Lung (tissue), 11 donors: ENCODE measurements at regions not wholly inside any gene's neighbourhood (a gene's known extent, or its start where the extent isn't known, plus 50 kb on each side); places are given as distances from the start of the nearest gene placed in this dataset.

Experiments
- ATAC-seq: fragments of 200-7000 bp; cut with Tn5 transposase; one replicate; pipeline ENCODE4 v1.9.1; 2020; ENCODE audit warnings: moderate number of reproducible peaks; ENCODE audit not compliant: insufficient read depth, low FRiP score
- DNase-seq, 3 donors: peaks; one replicate each; pipeline ENCODE4 v3.0.0-alpha.2; 2013 to 2017
- H3K27ac ChIP-seq, 2 donors: one replicate each; pipeline ENCODE4 v1.5.1; 2013; ENCODE audit warnings: mild to moderate bottlenecking in 2 of 2, moderate library complexity in 2 of 2, control low read depth in 1 of 2, inconsistent platforms in 1 of 2, low read depth in 1 of 2, low read length in 1 of 2
- H3K27me3 ChIP-seq, 3 donors: one replicate each; pipeline ENCODE4 v1.5.1; 2013; ENCODE audit warnings: low read length in 2 of 3; ENCODE audit not compliant: control insufficient read depth in 3 of 3, insufficient read depth in 3 of 3
- H3K36me3 ChIP-seq, 4 donors: one replicate each; pipeline ENCODE4 v1.5.1; 2013; ENCODE audit warnings: low read length in 4 of 4, mild to moderate bottlenecking in 1 of 4, moderate library complexity in 1 of 4; ENCODE audit not compliant: control insufficient read depth in 4 of 4, insufficient read depth in 4 of 4
- H3K4me1 ChIP-seq, 5 donors: one replicate each; pipeline ENCODE4 v1.5.1; 2013; ENCODE audit warnings: low read length in 5 of 5, mild to moderate bottlenecking in 2 of 5, moderate library complexity in 1 of 5; ENCODE audit not compliant: control insufficient read depth in 5 of 5, insufficient read depth in 5 of 5
- H3K4me3 ChIP-seq: one replicate; pipeline ENCODE4 v1.5.1; 2013; ENCODE audit warnings: mild to moderate bottlenecking, control low read depth, moderate library complexity
- H3K9ac ChIP-seq, 2 donors: one replicate each; pipeline ENCODE4 v1.5.1; 2013; ENCODE audit warnings: low read length in 2 of 2, control low read depth in 1 of 2; ENCODE audit not compliant: insufficient read depth in 1 of 2
- H3K9me3 ChIP-seq, 4 donors: one replicate each; pipeline ENCODE4 v1.5.1; 2013; ENCODE audit warnings: low read length in 3 of 4, mild to moderate bottlenecking in 1 of 4, moderate library complexity in 1 of 4; ENCODE audit not compliant: control insufficient read depth in 4 of 4, insufficient read depth in 3 of 4
- CTCF ChIP-seq: IDR thresholded peaks from 2 replicates; pipeline ENCODE4 v1.5.1; 2012; ENCODE audit warnings: mild to moderate bottlenecking; ENCODE audit errors: control extremely low read depth, extremely low read depth
- WGBS, 2 donors: extraction: QIAGEN DNeasy Blood & Tissue Kit; methylation state at CpG; one replicate each; pipeline ENCODE4 v1.1.7; 2013; 5-methylcytosine and 5-hydroxymethylcytosine counted together
- donor health status: control.
- donor health status: control.
- donor health status: Bipolar disorder and iron deficiency.
- donor health status: healthy.
- donor health status: DM: yes; HTN: yes; CAD: no.

- Histone ChIP-seq H3K4me3 (no peak overlapping the region), H3K9ac (no peak overlapping the region), H3K9me3 (peaks cover 0 to 8% (median 2%) of the 10 kb centered on the region in 4 donors), H3K27ac (no peak overlapping the region), H3K27me3 (peaks cover 0 to 6% (median 0%) of the 10 kb centered on the region in 3 donors), H3K36me3 (no peaks in the 10 kb centered on the region), H3K4me1 (peaks cover 0 to 9% (median 0%) of the 10 kb centered on the region in 5 donors)
- 65 to 79% methylated on average over 12 of the region's 12 CpGs for WGBS, 2 donors
- no peak for ATAC-seq
- no peak for TF ChIP-seq CTCF
- DNase-seq = no peak
These were observed 69.7 kb downstream of the RPS6KA4 start for GRCh38 chr11:64428693-64429092.

- 92 to 96% methylated on average over 12 of the region's 12 CpGs for WGBS, 2 donors
- DNase-seq (no peak), ATAC-seq (no peak)
- no peak overlapping the region for H3K4me3 ChIP-seq
- peaks cover 0 to 8% (median 2%) of the 10 kb centered on the region in 4 donors for H3K9me3 ChIP-seq
- H3K27ac ChIP-seq = no peak overlapping the region
- H3K36me3 ChIP-seq = no peaks in the 10 kb centered on the region
- TF ChIP-seq CTCF = no peak
- no peak overlapping the region for H3K9ac ChIP-seq
- H3K27me3 ChIP-seq = peaks cover 0 to 6% (median 0%) of the 10 kb centered on the region in 3 donors
- H3K4me1 ChIP-seq = peaks cover 0 to 9% (median 0%) of the 10 kb centered on the region in 5 donors
These were observed 71.0 kb downstream of the RPS6KA4 start for GRCh38 chr11:64429970-64430369.

GRCh38 chr11:64430645-64431044, 71.7 kb downstream of the RPS6KA4 start:
- H3K27ac ChIP-seq = no peak overlapping the region
- peak in 2 of 3 donors; percentile 41 to 50 for DNase-seq
- TF ChIP-seq CTCF = no peak
- ATAC-seq = no peak
- H3K4me3 ChIP-seq = no peak overlapping the region
- WGBS, 2 donors = 60 to 86% methylated on average over 18 of the region's 18 CpGs
- peaks cover 0 to 8% (median 2%) of the 10 kb centered on the region in 4 donors for H3K9me3 ChIP-seq
- H3K9ac ChIP-seq = no peak overlapping the region
- no peaks in the 10 kb centered on the region for H3K36me3 ChIP-seq
- peaks cover 0 to 6% (median 0%) of the 10 kb centered on the region in 3 donors for H3K27me3 ChIP-seq
- peaks cover 0 to 9% (median 0%) of the 10 kb centered on the region in 5 donors for H3K4me1 ChIP-seq

- Histone ChIP-seq H3K4me3 (no peak overlapping the region), H3K9me3 (peaks cover 0 to 17% (median 2%) of the 10 kb centered on the region in 4 donors), H3K27me3 (peaks cover 0 to 7% (median 4%) of the 10 kb centered on the region in 3 donors), H3K4me1 (no peaks in the 10 kb centered on the region), H3K9ac (no peak overlapping the region), H3K27ac (no peak overlapping the region), H3K36me3 (no peaks in the 10 kb centered on the region)
- ATAC-seq (no peak), DNase-seq (no peak)
- no peak for TF ChIP-seq CTCF
- 64 to 69% methylated on average over 4 of the region's 4 CpGs for WGBS, 2 donors
These were observed 77.0 kb downstream of the RPS6KA4 start for GRCh38 chr11:64436000-64436399.
